G401.6 (cell line): ENCODE measurements at regions not wholly inside any gene's neighbourhood (a gene's known extent, or its start where the extent isn't known, plus 50 kb on each side); places are given as distances from the start of the nearest gene placed in this dataset.
"Not testable (repeated sequence)": the region's sequence is repeated elsewhere in the genome, so short reads cannot be mapped to it uniquely, and the experiment has no call there.

Experiments
- FAIRE-seq: peaks from 2 replicates; lab custom pipeline; 2012; peaks lifted over from hg19 to GRCh38; lab: Jason Lieb, UNC

DNA sequence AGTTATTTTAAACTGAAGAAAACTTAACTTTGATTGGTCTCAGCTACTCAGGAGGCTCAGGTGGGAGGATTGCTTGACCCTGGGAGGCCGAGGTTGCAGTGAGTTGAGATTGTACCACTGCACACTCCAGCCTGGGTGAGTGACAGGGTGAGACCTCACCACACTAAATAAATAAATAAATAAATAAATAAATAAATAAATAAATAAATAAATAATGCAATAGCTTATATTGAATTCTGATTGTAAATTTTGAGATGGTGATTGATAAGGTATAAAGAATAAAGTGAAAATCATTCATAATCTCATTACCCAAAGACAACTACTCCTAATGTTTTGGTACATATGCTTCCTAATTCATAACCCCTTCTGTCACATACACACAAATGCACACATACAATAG is 58.1 kb downstream of the TUBA3C start:
- FAIRE-seq = no peak

DNA sequence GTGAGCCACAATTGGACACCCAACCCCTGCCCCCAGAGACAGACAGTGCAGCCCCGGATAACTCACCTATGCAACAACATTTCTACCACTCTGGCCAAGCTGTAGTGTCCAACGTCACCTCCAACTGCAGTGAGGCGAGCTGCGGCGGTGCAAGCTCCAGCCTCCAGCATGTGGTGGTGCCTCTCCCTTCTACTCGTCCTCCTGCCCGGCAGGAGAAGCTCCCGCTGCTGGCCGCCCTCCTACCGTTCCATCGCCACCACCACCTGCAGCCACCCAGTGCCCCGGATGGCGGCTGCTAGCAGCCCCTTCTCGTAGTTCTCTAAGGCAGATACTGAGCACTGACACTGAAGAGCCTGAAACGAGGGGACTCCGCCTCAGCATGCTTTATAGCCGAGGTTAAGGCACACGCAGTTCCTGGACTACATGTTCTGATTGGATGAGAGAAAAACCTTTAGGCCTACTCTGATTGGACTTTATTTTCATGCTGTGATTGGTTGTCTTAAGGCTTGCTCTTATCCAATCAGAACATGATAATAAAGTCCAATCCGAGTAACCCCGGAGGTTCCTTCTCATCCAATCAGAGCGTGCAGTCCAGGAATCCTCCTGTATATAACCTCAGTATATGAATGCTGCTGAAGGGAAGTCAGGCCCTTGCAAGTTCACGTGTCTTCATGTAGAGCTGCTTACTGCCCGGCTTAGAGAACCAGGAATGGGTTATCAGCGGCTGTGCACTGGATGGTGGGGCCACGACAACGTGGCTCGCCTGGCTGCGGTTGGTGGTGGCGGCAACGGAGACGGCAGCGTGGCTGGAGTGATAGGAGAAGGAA is 63.5 kb downstream of the TUBA3C start:
- FAIRE-seq = no peak

DNA sequence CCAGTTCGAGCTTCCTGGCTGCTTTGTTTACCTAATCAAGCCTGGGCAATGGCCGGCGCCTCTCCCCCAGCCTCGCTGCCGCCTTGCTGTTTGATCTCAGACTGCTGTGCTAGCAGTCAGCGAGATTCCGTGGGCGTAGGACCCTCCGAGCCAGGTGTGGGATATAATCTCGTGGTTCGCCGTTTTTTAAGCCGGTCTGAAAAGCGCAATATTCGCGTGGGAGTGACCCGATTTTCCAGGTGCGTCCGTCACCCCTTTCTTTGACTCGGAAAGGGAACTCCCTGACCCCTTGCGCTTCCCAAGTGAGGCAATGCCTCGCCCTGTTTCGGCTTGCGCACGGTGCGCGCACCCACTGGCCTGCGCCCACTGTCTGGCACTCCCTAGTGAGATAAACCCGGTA is 72.4 kb downstream of the TUBA3C start:
- FAIRE-seq = not testable (repeated sequence)

DNA sequence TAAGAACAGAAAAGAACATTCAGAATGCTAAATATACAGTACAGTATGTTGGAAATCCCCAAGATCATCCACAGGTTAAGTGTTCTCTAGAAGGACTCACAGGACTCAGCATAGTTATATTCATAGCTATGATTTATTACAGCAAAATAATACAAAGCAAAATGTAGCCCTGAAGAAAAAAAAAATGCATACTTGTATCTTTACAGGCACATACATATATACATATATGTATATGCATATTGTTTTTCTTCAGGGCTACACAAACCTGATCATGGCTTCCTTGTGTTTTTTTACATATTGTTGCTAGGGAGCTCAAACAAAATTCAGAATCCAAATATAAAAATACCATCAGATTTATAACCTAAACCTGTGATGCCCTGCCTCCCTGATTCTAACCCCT is 78.5 kb downstream of the TUBA3C start:
- FAIRE-seq = no peak

DNA sequence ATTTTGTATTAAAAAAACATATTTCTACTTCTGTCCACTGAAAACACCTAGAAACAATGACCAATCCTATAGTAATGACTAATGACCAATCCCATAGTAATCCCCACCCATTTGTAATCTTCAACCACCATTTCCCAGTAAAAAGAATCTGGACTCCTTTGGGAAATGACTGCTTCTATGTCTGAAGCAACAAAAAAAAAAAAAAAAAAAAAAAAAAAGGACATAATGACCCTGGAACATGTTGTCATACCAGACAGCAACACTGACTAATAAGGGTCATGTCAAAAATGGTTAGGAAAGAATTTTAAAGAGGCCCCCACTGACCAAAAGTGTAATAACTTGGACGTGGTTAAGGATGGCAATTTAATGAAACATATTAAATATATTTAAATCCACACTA is 88.3 kb downstream of the TUBA3C start:
- no peak for FAIRE-seq

DNA sequence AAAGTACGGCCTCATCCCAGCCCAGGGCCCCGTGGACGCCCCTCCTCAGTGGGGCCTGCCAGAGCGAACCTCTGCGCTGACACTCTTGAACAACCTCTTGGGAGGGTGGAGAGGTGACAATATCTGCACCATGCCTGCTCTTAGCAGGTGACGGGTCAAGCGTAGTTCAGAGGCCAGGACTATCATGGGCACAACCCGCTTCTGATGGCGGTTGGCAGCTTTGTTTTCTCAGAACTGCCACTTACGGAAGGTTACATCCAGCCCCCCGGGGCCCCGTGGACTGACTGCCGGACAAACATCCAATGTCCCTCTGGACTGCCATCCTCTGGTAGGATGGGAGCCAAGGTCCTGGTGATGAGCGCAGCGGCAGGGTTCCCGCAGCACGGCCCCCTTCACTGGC is 91.1 kb downstream of the TUBA3C start:
- no peak for FAIRE-seq

DNA sequence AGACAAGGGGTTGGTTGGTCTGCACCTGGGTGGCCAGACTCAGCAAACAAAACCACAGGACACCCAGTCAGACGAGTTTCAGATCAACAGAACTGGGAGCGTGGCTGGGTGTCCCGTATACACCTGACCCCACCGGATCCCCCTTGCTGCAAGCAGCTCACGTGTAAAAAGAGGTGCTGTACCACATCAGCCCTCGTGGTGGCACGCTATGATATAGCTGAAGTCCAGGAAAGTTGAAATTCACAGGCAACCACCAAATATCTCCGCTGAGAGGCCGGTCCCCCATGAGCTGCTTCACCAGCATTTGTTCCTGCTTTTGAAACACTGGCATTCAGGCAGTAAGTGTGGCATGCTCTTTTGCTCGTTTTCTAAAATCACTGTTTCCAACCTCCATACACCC is 92.3 kb downstream of the TUBA3C start:
- no peak for FAIRE-seq

DNA sequence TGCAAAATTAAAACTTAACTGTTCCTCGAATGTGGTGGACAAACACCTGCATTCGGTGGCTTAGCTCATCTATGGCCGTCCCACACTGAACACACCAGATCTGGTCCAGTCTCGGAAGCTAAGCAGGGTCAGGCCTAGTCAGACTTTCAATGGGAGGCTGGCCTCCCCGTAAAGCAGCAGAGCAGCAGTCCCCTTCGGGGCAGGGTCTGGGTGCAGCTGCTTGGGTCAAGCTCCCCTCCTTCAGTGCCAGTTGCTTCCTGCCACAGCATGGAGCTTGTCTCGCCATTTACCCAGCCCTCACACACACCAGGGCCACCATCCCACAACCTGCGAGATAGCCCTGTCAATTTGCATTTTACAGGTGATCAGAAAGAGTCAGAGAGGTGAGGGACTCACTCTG is 93.2 kb downstream of the TUBA3C start:
- FAIRE-seq = no peak

DNA sequence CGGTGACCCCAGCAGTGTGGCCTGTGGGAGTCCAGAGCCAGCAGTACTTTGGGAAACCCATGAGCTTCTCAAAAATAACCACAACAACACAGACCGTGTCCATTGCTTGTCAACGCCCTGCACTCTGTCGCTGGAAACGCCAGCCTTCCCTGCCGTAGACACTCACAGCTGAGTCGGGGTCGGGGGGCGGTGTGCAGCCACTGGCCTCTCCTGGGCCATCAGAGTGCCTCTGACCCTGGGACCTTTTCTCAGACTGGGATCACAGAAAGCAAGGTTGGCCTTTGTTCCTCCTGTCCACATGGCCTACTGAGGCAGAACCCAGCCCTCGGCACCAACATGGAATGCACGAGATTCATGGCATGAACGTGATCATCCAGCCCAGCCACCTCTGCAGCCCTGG is 95.7 kb downstream of the TUBA3C start:
- no peak for FAIRE-seq

DNA sequence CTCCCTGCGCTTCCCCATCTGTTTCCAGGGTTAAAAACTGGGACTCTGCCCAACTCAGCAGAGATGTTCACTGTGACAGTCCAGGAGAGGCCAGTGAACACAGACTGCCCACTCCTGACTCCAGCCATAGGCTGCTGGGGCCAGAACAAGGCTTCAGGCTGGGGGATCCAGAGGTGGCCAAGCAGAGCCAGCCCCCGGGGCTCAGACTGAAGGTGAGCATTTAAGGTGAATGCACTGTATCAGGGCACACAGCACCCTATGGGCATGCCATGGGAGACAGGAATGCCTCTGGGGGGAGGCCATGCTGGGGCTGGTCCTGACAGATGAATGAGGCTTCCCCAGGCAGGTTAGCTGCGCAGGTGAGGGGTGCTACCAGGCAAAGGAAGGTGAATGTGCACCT is 96.4 kb downstream of the TUBA3C start:
- no peak for FAIRE-seq

DNA sequence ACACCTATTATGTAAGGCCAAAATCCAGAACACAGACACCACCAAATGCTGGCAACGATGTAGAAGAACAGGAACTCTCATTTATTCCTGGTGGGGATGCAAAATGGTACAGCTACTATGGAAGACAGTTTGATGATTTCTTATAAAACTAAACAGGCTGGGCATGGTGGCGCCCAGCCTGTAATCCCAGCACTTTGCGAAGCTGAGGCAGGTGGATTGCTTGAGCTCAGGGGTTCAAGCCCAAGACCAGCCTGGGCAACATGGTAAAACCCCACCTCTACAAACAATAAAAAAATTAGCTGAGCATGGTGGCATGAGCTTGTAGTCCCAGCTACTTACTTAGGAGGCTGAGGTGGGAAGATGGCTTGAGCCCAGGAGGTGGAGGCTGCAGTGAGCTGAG is 98.3 kb downstream of the TUBA3C start:
- FAIRE-seq = no peak

DNA sequence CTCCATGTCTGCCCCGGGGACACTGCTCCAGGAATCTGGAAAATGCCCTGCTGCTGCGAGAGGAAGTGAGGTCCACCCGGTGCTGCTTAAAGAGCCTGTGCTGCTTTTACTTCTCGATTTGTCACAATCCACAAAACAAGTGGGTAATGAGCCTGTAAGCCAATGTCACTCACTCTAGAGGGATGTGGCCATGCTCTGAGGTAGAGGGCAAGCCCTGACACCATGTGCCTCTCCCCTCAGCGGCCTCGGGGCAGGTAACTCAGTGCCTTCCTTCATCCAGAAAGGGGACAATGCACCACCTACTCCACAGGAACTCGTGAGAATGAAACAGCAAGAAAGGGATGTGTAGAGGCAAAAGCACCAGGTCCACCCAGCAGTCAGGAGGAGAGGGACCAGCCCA is 106.2 kb downstream of the TUBA3C start:
- FAIRE-seq = no peak

DNA sequence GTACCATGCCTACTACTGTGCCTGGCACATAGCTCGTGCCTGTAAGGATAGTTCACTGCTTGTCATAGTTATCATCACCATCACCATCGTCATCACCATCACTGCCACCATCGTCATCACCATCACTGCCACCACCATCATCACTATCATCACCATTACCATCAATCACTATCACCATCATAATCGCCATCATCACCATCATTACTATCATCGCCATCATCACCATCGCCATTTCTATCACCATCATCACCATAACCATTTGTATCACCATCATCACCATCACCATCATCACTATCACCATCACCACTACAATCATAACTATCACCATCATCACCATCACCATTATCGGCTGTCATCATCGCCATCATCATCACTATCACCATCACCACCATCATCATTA is 107.1 kb downstream of the TUBA3C start:
- FAIRE-seq = no peak

DNA sequence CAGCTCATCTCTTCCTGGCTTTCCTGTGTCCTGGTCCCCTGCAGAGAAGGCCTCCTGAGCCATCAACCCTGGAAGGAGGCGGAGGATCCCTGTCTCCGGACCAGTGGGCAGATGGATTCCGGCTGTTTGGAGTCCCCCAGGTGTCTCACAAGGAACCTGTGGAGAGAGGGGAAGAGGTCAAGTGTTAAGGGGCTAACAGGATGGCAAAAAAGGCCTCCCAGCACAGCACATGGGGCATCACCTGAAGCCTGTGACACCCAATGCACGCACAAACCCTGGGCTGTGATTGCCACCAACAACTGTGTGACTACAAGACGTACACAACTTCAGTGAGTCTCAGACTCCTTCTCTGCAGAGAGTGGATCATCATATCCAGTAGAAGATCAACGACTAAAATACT is 107.5 kb downstream of the TUBA3C start:
- FAIRE-seq = not testable (repeated sequence)

DNA sequence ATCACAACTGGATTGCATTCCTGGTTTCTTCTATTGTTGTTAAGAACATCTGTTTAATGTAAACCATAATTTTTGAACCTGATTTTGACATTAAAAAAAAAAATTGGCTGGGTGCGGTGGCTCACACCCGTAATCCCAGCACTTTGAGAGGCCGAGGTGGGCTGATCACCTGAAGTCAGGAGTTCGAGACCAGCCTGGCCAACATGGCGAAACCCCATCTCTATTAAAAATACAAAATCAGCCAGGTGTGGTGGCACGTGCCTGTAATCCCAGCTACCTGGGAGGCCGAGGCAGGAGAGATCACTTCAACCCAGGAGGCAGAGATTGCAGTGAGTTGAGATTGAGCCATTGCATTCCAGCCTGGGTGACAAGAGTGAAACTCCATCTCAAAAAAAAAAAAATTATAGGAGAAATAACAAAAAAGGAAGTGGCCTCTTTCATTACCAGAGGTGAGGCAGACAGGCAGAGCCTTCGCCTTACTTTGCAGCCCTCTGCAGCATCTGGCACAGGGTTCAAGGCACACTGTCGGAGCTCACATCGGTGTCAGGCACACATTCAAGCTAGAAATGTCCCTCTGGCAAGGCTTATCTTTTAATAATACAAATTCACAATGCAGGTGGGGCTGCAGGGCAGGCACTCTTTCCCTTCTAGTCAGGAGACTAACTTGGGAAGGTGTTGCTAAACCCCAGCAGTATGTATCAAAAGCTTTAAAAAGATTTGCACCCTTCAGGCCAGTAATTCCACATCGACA is 108.5 kb downstream of the TUBA3C start:
- not testable (repeated sequence) for FAIRE-seq

DNA sequence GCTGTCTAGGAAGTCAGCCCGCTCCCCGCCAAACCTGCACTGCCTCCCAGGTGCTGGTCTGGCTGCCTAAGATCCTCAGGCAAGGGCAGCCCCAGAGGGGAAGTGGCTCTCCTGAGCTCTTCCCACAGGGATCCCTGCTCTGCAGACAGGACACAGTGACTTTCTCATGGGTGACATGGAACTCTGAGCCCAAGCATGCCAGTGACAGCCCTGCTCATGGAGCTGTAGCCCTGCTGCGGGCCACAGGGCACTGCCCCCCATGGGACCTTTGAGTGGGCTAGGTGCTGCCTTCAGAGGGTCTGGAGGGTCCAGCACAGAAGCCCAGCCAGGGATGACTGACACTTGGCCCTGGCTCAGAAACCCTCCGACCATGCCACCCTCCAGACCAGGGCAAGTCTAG is 109.1 kb downstream of the TUBA3C start:
- FAIRE-seq = no peak

DNA sequence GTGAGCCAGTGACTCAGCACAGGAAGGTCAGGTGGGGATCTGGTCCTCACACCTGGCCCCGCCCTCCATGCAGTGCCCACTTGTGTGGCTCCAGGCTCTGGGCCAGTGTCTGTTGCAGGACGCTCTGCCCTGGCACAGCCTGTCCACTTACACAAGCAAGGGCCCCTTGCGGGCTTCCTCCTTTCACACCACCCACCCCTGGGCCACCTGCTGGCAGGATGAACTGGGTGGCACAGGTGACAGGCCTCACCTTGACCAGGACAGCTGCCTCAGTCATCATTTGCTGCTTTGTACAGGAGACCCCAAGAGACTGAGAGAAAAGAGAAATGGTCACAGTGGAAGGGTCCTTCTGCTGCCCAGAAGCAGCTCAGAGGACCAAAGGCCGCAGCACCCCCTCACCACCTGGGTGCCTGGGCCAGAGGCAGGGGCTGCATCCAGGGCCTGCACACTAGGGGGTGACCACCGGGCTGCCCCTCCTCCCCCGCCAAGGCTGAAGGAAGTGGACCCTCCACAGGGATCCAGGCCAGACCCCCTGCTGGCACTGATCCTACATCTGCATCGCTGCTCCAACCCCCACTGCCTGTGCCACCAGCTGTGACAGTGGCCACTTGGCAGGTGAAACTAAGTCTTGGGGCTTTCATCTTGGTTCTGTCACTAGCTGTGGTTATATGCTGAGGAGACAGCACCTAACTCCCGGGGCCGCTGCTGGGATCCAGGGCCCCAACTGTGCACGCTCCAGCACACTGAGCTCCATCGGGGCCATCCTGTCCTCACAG is 110.3 kb downstream of the TUBA3C start:
- no peak for FAIRE-seq

DNA sequence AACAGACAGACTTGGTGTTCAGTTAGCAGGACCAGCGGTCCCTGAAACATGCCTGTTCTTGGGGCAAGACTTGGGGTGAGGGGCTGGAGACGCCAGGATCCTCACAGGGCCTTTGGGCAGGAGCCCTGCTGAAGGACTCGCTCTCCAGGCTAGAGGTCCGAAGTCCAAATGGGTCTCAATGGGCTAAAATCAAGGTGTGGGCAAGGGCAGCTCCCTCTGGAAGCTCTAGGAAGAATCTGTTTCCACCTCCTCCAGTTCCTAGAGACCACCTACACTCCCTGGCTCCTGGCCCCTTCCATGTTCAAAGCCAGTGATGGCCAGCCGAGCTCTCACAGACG is 111.3 kb downstream of the TUBA3C start:
- FAIRE-seq = no peak

DNA sequence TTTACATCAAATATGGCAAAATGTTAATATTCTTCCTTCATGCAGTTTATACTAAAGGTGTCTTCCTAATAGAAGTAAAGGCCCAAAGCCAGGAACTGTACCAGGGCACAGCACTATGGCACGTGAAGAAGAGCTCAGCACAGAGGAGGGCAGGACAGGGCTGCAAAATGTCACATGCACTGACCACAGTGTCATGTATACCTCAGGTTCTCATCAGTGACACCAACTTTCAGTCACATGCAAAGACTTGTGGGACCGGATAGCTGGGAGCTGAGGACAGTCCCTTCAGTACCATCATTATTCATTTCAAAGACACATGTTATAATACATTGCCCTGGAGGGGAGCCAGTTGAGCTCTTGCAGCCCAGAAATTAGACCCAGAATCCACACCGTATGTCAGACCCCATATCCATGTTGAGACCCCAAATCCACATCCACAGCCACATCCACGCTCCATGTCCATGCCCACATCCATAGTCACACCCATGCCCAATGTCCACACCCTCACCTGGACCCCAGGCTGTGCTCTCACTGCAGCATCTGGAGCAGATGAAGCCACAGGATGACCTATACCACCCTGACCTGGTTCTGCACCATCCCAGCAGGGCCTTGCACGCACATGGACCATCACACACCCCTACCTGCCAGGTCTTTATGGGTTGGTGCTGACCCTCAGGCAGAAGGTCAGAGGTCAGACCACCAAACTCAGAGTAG is 111.8 kb downstream of the TUBA3C start:
- FAIRE-seq = no peak

DNA sequence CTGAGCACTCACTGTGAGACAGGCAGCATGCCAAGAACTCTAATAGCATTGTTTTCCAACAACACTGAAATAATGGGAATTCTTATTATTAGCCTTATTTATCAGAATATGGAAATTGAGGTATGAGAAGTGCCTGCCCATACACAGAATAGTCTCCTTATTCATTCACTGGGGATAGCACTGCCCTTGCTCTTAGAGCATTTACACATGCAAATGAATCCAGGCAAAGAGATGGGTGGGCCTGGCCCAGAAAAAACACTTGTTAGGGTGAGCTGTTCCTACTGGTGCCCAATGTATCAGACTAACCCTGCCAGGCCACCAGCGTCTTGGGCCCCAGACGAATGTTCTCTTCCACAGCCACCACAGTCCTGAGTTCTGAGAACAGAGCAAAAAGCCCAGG is 112.9 kb downstream of the TUBA3C start:
- FAIRE-seq = no peak

DNA sequence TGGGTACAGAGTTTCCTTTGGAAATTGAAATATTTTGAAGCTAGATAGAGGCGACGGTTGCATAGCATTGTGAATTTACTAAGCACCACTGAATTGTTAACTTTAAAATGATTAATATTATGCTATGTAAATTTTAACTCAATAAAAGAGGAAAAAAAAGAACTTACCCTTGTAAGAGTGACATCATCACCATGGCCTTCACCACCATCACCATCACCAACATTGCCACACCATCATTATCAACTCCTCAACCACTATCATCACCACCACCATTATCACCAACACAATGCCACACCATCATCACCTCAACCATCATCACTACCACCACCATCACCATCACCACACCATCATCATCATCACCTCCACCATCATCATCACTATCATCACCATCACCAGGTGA is 113.9 kb downstream of the TUBA3C start:
- FAIRE-seq = no peak

DNA sequence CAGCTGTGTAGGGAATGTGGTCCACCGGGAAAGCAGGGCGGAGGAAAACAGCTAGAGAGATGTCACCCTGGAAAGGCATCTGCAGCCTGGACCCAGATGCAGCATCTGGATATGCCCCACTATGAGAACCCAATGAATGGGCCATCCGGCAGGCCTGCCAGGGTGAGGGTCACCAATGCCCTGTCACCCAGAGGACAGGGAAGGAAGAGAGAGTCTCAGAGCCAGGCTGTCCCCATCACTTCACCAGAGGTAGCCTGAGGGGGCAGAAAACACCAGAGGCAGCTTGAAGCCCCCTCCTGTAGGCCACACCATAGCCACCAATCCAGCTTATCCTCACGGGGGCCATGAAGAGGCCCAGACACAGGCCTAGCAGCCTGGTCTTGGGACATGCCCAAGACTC is 118.8 kb downstream of the TUBA3C start:
- no peak for FAIRE-seq
